Naive thymus-derived CD4-positive, alpha-beta T cell (primary cell): ENCODE measurements at regions not wholly inside any gene's neighbourhood (a gene's known extent, or its start where the extent isn't known, plus 50 kb on each side); places are given as distances from the start of the nearest gene placed in this dataset.
"Not testable (repeated sequence)": the region's sequence is repeated elsewhere in the genome, so short reads cannot be mapped to it uniquely, and the experiment has no call there.

Source experiments
- ATAC-seq: fragments of 150-1000 bp; cut with Tn5 transposase; 2 replicates; pipeline ENCODE4 v1.10.0; 2021; ENCODE audit warnings: mild to moderate bottlenecking, moderate library complexity
- CTCF ChIA-PET: fragments of 350-600 bp; sonication (Branson Sonifier 250); formaldehyde crosslinking; loops from one replicate; lab custom pipeline; 2021; ENCODE audit warnings: antibody characterized with exemption; lab: Charles Lee
- POLR2A ChIA-PET: fragments of 350-600 bp; sonication (Branson Sonifier 250); formaldehyde crosslinking; loops from one replicate; lab custom pipeline; 2021; ENCODE audit warnings: antibody characterized with exemption, inconsistent platforms; lab: Charles Lee
- DNase-seq, 9 donors: peaks; one replicate each; pipeline versions ENCODE4 v3.0.0 to v3.0.0-alpha.2; 2020 to 2022; ENCODE audit warnings: mixed read lengths in 1 of 9
- H3K27ac ChIP-seq: one replicate; pipeline ENCODE4 v1.7.0; 2013; ENCODE audit warnings: mild to moderate bottlenecking, low read depth, low read length, moderate library complexity
- H3K27me3 ChIP-seq, 2 donors: one replicate each; pipeline ENCODE4 v1.7.0; 2013; ENCODE audit warnings: low read length in 2 of 2, mild to moderate bottlenecking in 2 of 2, moderate library complexity in 2 of 2; ENCODE audit not compliant: control insufficient read depth in 2 of 2, insufficient read depth in 2 of 2
- H3K36me3 ChIP-seq, 3 experiments: 1 replicate in 2 of 3; 2 replicates in 1 of 3; pipeline ENCODE4 v1.7.0; 2013; ENCODE audit warnings: low read length in 3 of 3, mild to moderate bottlenecking in 3 of 3, moderate library complexity in 1 of 3; ENCODE audit not compliant: insufficient read depth in 3 of 3, control insufficient read depth in 2 of 3
- H3K4me1 ChIP-seq, 2 donors: one replicate each; pipeline ENCODE4 v1.7.0; 2013; ENCODE audit warnings: low read length in 2 of 2, mild to moderate bottlenecking in 2 of 2, moderate library complexity in 1 of 2; ENCODE audit not compliant: control insufficient read depth in 2 of 2, insufficient read depth in 2 of 2
- H3K4me3 ChIP-seq: 2 replicates; pipeline ENCODE4 v1.7.0; 2013; ENCODE audit warnings: mild to moderate bottlenecking, low read length
- H3K9me3 ChIP-seq, 3 experiments: 1 replicate in 2 of 3; 2 replicates in 1 of 3; pipeline ENCODE4 v1.7.0; 2013; ENCODE audit warnings: low read length in 3 of 3; ENCODE audit not compliant: control insufficient read depth in 2 of 3
- H3K27ac Mint-ChIP-seq, 9 donors: one replicate each; pipeline ENCODE4 v1.8.0; 2020 to 2022; ENCODE audit warnings: mixed read lengths in 9 of 9, mild to moderate bottlenecking in 8 of 9, moderate library complexity in 5 of 9, inconsistent platforms in 2 of 9
- H3K27me3 Mint-ChIP-seq, 5 donors: one replicate each; pipeline ENCODE4 v1.8.0; 2021 to 2022; ENCODE audit warnings: mixed read lengths in 5 of 5, mild to moderate bottlenecking in 1 of 5
- H3K36me3 Mint-ChIP-seq, 5 donors: one replicate each; pipeline ENCODE4 v1.8.0; 2020 to 2022; ENCODE audit warnings: mixed read lengths in 5 of 5, mild to moderate bottlenecking in 3 of 5, inconsistent platforms in 1 of 5
- H3K4me1 Mint-ChIP-seq, 7 donors: one replicate each; pipeline ENCODE4 v1.8.0; 2020 to 2022; ENCODE audit warnings: mixed read lengths in 7 of 7, mild to moderate bottlenecking in 3 of 7, inconsistent platforms in 1 of 7
- H3K4me3 Mint-ChIP-seq, 10 donors: one replicate each; pipeline ENCODE4 v1.8.0; 2020 to 2022; ENCODE audit warnings: mild to moderate bottlenecking in 10 of 10, mixed read lengths in 10 of 10, moderate library complexity in 6 of 10, inconsistent platforms in 2 of 10
- H3K9me3 Mint-ChIP-seq, 11 donors: one replicate each; pipeline ENCODE4 v1.8.0; 2020 to 2022; ENCODE audit warnings: mixed read lengths in 11 of 11, mild to moderate bottlenecking in 4 of 11, inconsistent platforms in 1 of 11, moderate library complexity in 1 of 11
- intact Hi-C, 2 donors: fragments of 100-400 bp; cut with micrococcal nuclease; formaldehyde crosslinking; loops; one replicate each; pipeline ENCODE4 v1.15.1; 2023

DNA sequence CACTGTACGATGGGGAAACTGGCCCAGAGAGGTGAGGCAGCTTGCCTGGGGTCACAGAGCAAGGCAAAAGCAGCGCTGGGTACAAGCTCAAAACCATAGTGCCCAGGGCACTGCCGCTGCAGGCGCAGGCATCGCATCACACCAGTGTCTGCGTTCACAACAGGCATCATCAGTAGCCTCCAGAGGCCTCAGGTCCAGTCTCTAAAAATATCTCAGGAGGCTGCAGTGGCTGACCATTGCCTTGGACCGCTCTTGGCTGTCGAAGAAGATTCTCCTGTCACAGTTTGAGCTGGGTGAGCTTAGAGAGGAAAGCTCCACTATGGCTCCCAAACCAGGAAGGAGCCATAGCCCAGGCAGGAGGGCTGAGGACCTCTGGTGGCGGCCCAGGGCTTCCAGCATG, 51.2 kb upstream of the IQSEC3 start:
- H3K27me3 ChIP-seq, H3K4me1 Mint-ChIP-seq, H3K4me3 ChIP-seq, H3K36me3 Mint-ChIP-seq, DNase-seq, H3K27ac Mint-ChIP-seq, H3K9me3 Mint-ChIP-seq, CTCF ChIA-PET, ATAC-seq, H3K27me3 Mint-ChIP-seq, H3K36me3 ChIP-seq, H3K4me3 Mint-ChIP-seq, H3K9me3 ChIP-seq, H3K4me1 ChIP-seq, intact Hi-C loops, H3K27ac ChIP-seq, POLR2A ChIA-PET: not testable (repeated sequence)

DNA sequence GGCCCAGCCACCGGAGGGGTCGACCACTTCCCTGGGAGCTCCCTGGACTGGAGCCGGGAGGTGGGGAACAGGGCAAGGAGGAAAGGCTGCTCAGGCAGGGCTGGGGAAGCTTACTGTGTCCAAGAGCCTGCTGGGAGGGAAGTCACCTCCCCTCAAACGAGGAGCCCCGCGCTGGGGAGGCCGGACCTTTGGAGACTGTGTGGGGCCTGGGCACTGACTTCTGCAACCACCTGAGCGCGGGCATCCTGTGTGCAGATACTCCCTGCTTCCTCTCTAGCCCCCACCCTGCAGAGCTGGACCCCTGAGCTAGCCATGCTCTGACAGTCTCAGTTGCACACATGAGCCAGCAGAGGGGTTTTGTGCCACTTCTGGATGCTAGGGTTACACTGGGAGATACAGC, 50.5 kb upstream of the IQSEC3 start:
- H3K9me3 Mint-ChIP-seq, ATAC-seq, H3K36me3 Mint-ChIP-seq, H3K27ac Mint-ChIP-seq, H3K27me3 Mint-ChIP-seq, DNase-seq, POLR2A ChIA-PET, H3K4me1 Mint-ChIP-seq, H3K9me3 ChIP-seq, H3K4me3 ChIP-seq, H3K27ac ChIP-seq, H3K27me3 ChIP-seq, H3K4me1 ChIP-seq, H3K4me3 Mint-ChIP-seq, intact Hi-C loops, H3K36me3 ChIP-seq, CTCF ChIA-PET: not testable (repeated sequence)

GRCh38 chr12:16541-16940, 50.0 kb upstream of the IQSEC3 start:
- DNase-seq, H3K9me3 Mint-ChIP-seq, H3K4me3 ChIP-seq, H3K4me3 Mint-ChIP-seq, POLR2A ChIA-PET, ATAC-seq, intact Hi-C loops, H3K4me1 ChIP-seq, H3K27me3 ChIP-seq, CTCF ChIA-PET, H3K27me3 Mint-ChIP-seq, H3K4me1 Mint-ChIP-seq, H3K27ac Mint-ChIP-seq, H3K27ac ChIP-seq, H3K9me3 ChIP-seq: not testable (repeated sequence)
- H3K36me3 ChIP-seq: peaks cover 0 to 11% (median 0%) of the 10 kb centered on the region in 3 experiments
- peaks cover 3 to 11% (median 6%) of the 10 kb centered on the region in 5 donors for H3K36me3 Mint-ChIP-seq
